RKO (cell line): ENCODE measurements at regions not wholly inside any gene's neighbourhood (a gene's known extent, or its start where the extent isn't known, plus 50 kb on each side); places are given as distances from the start of the nearest gene placed in this dataset.
A peak's percentile ranks its signal among the peaks of the same experiment; 100 is the strongest.

Experiments
- DNase-seq: peaks from one replicate; pipeline ENCODE4 v3.0.0-alpha.2; 2016; ENCODE audit warnings: low spot score

DNA sequence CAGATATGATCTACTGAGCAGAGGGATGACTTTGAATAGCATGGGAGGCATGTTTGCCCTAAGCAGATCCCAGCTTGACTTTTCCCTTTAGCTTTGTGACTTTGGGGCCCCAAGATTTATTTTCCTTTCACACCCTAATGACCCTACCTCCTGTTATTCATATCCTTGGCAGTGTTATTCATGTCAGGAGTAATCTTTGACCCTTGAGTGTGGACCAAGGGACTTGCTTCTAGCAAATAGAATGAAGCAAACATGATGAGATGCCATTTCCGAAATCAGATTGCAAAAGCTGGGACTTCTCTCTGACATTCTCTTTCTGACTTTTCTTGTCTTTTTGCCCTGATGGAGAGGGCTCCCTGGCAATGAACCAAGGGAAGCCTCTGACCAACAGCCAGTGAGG is 415.4 kb upstream of the PROK2 start:
- DNase-seq, result no peak

DNA sequence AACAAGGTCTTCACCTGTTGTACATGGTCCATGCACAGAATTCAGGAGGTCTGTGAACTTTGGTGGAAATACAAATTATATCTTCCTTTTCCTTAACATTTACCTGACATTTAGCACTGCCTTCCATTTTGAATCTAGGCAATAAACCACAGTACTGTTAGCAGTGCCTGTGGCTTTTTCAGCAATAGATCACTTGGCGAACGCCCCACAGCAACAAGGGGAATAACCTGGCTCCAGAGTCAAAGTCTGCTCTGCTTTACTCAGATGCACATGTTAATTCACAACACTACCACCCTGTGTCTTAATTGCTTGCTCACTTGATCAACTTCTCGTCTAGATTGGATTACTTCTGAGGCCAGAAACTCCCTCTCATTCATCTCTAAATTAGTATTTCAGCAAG is 414.6 kb upstream of the PROK2 start:
- DNase-seq, result no peak

DNA sequence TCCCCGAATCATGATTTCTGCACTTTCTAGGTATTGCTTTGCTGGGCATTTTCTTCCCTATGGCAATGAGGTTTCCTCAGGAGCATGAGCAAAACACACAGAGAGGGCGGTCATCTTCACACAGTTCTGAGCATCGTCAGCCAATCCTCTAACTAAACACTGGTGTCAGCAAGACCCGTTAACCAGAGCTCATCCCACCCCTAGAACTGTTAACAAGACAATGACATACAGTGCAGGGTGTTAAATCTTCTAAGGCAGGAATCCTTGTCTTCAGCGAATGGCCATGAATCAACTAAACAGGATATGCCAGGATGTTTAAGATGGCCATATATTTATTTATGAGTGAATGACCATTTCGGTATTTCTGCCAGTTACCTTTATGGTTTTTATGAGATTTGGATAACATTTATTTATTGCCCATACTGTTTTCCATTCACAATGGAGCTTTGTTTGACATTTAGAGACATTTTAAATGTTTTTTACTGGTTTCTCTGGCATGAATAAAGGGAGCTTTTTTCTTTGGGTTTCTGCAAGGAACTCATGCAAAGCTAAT is 411.5 kb upstream of the PROK2 start:
- DNase-seq, result no peak

DNA sequence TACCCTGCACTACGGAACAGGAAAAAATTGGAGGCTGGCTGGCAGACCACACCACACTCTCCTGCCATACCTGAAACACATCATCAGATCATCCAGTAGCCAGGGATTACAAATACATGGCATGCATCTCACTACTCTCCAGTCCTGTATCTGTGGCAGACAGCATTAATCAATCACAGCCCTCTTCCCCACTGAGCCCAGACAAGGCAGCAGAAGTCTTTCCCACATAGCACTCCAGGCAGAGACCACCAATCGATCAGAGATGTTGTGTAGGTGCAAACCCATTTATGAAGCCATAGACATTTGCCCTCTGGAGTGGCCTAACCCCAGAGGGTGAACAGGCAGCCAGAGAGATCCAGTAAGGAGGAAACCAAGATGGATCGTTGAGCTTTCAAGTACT is 410.9 kb upstream of the PROK2 start:
- DNase-seq, result no peak

DNA sequence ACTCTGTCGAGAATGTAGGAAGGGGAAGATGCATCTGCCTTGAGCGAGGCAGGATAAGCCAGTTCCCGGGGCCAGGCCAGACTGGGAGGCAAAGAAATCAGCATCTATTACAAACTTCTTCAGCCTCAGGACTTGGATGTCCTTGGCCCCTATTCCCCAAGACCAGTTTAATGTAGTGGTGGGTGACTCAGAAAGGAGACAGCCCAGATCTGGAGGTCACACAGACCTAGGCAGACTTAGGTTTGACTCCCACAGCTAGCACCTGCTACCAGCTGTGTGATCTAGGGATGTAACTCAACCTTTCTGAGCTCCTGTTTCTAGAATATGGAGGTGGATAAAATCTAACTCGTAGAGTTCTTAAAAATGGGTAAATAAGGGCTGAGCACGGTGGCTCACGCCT is 409.5 kb upstream of the PROK2 start:
- no peak for DNase-seq

DNA sequence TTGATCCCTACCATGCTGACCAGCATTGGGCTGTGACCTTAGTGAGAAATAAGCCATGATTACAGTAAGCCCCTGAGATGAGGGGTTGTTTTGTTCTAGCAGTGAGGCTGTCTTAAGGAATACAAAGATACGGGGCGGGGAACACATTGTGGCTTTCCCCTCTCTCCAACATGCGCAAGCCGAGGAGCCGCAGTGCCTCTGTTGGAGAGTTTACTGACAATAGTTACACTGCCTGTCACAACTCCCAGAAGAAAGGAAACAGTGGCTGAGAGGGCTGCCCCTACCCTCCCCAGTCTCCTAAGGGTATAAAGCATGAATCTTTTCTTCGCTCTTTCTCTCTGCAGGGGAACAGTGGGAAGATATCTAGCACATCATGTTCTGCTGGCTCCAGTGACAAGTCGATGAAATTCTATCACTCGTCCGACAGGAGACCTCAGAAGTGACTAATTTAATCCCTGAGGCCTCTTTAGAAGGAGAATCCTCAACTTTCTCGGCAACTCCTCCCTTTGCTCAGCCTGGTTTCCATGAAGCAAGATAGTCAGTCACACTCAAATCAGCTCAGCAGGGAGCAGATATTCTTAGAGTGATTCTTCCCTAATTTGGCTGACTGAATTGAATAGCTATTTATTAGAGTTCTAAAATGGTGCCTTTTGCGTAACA is 409.0 kb upstream of the PROK2 start:
- no peak for DNase-seq

DNA sequence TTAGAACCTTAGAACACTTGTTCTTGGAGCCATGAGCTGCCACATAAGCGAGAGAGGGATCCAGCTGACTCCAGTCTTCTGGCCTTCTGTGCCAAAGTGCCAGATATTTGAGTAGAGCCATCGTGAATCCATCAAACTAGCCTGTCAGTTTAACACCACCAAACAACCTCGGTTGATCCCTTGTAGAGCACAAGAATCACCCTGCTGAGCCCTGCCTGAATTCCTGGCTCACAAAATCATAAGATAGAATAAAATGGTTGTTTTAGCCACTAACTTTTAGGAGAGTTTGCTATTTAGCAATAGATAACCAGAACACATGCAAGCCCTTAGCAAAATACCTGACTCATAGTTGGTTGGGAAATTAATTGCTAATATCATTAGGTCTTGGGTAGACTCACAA is 407.6 kb upstream of the PROK2 start:
- no peak for DNase-seq

DNA sequence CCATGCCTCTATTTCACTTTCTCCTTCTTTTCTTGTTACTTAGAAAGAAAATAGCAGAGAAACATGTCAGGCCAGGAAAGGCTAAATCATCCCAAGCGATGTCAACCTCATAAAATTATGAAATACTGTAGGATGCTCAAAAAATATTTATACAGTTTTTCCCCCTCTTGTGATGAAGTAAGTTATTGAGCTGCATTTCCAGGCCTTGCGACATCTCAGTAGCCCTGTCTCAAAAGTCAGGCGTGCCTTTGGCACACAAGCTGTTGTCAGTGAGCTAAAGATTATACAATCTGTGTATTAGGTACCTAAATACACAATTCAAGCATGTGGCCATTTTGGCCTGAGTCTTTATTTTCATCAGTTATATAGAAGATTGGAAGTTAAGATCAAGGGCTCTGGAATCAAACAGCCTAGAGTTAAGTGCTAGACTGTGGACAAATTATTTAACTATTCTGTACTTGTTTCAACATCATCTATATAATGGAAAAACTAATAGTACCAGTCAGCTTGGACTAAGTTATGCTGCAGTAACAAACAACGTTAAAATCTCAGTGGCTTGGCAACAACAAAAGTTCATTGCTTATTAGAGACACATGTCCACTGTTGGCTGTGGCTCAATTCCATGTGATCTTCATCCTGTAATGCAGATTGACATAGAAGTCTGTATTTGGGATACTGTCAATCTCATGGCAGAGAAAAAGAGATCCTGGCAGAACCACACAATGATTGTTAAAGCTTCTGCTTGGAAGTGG is 406.4 kb upstream of the PROK2 start:
- DNase-seq, result no peak

DNA sequence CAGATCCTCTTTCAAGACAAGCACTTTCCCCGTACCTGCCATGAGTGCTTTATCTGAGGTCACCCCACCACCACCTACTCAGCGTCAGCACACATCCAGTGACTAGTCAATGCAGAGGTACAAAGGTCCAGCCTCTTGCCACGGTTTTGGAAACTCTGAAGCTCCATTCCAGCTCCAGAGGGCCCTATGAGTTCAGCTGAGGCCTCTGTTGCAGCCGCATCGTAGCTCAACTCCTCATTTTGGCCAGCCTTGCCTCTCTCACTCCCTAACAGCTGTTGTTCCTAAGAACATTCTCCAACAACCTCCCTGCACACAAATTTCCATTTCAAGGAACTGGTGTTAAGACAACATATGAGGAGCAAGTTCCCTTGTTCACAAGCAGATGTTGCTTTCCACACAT is 405.1 kb upstream of the PROK2 start:
- no peak for DNase-seq

DNA sequence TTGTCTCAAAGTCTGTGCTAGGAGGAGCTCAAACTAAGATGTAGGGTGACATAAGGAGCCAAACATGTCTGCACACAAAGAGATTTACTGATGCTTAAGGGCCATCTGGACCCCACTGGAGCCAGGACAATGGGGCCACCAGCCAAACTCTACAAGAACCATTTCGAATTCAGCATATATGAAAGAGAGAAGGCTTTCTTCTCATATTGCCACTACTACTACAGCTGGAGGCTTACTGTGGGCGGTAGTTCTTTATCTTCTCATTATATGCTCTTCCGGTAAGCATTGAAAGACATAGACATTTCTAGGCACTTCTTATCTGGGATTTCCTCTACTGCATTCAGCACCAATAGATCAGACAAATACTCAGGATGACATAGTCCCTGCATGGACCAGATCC is 404.4 kb upstream of the PROK2 start:
- no peak for DNase-seq

DNA sequence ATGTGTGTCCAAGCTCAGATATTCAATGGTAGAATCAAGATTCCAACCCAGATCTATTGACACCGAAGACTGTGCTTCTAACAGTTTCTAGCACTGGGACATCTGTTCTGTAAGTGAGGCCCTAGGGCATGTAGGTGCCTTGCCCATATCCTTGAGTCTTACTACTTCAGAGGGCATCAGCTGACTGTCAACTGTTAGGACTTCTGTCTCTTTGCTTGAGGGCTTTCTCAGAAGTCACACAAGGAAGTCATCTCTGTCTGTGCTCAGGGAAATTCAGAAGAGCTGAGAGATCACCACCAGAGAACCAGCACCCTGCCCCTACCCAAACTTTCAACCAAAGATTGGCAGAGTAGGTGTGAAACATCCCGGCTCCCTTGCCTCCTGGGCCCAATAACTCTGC is 403.6 kb upstream of the PROK2 start:
- no peak for DNase-seq

DNA sequence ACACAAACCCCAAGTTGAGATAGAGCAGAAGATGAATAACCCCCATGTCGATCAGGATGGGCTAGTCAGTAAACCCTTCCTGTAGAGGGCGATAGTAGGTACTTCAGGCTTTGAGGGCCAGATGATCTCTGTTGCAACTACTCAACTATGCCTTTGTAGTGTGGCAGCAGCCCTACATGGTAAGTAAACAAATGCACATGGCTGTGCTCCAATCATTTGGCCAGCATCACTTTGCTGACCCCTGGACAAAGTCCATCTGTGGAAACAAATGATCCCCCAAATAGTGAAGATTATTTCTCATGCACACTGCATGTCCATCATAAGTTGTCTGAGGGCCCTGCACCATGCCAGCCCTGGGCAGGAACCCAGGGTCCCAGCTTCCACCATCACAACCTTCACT is 402.2 kb upstream of the PROK2 start:
- DNase-seq, result no peak

DNA sequence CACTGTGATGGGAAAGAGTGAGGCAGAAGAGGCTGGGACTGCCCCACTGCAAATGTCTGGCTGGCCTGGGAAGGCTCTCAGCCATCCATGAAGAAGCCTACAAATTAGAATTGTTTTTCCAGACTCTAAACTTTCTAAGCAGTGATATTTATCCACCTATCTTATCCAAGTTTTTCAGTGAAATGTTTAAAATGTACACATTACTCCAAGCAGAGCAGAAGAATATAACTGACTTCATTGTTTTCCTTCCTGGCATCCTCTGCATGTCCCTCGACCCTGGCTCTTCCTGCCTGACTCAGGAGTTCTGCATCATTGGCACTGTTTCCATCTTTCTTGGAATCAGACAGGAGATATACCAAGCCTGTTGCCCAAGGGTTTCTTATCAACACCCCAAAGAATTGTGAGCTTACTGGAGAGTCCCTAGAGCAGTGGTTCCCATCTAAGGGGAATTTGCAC is 401.5 kb upstream of the PROK2 start:
- DNase-seq, result no peak

DNA sequence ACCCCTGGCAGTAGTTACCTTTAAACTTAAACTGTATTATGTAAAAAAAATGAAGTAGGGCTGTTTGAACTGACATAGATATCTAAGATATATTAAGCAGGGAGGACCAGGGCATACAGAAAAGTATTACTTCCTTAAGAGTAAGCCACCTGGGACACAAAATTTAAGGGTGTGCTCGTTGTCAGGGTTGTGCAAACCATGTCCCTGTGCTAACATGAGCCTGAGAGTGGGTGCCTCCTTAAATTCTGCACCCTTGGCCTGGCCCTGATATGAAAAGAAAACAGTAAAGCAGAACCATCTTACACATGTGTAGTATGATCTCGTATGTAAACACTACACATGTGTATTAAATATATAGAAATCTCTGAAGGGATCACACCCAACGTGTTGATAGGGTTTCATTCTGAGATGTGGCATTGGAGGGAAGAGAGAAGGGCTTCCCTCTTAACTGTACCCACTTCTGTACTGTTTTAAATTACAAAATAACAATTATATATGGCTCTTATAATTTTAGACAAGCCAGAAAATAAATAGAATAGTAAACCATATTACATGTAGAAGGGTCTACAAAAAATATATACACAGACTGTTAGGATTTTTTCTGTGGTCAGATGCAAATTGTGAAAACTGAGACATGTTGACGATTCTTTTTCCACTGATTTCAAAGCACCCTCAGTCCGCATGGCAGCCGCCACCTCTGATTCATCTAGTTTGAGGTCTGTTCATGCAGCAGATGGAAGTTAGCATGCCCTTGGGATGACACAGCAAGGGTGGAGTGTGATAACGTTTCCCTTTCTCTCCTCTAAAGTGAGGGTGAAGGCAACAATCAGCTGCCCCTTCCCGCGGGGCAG is 400.8 kb upstream of the PROK2 start:
- peak; percentile 58 for DNase-seq

DNA sequence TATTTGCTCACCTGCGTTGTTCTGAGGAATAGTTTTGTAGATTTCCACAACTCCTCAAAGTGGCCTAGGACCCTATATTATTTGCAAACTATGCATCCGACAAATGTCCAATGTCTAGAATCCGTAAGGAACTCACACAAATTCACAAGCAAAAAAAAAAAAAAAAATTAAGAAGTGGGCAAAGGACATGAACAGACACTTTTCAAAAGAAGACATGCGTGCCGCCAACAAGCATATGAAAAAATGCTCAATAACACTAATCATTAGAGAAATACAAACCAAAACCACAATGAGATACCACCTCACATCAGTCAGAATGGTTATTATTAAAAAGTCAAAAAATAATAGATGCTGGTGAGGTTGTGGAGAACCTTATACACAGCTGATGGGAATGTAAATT is 398.5 kb upstream of the PROK2 start:
- no peak for DNase-seq

DNA sequence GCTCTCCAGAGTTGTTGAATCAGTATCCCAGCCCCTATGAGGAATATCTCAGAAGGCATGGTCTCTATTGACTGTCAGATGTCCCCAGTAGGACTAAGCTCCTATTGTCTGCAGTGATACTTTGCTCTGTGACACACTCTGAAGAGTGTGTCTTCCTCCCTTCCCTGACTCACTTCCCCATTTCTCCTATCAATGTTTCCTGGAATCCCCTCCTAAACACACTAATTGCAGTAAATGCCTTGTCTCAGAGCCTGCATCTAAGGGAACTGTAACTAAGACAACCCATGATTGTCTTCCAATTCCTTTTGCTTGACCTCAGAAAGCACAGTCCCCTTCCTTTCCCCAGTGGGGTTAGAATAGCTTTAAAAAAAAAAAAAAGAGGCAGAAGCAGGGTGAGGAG is 397.3 kb upstream of the PROK2 start:
- no peak for DNase-seq

DNA sequence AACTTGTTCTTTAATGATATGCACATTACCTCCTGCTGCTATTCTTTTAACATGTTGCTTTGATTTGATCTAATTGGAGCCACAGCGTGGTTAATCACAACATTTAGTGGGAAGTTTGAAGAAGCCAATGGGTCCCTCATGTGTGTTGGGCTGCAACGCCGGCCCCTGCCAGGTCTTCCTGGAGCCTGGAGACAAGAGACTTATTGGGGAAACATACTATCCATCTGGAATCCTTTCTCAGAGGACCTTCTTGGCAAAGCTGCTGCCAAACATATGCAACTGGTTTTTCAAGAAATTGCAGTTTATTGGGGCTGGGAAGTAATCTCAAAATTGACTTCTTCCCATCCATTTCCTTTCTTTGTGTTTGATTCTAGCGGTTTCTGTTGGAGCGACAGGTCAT is 396.3 kb upstream of the PROK2 start:
- no peak for DNase-seq

DNA sequence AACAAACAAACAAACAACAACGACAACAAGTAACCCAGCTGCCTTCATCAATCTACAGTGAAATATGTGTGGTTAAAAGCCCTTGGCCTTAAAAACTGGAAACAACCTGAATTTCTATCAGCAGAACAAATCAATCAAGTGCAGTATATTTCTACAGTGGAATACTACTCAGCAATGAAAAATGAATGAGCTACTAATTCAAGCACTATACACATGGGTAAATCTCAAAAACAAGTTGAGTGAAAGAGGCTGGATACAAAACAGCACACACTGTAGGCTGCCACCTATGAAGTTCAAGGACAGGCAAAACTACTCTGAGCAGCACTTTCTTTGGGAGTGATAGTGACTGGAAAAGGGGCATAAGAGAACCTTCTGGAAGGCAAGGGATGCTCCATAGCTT is 395.5 kb upstream of the PROK2 start:
- DNase-seq, result no peak

DNA sequence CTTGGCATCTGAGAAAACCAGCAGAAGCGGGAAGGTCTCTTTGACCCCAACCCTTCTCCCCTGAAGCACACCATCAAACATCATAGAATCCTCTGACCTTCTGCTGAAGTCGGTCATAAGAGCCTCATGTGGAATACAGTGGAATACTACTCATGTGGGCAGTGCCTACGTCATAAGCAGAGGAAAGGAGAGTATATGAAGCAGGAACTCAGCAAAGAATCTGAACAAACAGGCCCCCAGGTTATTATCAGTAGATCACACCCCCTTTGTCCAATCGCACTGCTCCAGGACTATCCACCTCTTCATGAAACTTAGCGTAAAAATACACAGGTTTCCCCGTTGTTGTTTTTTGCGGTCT is 394.1 kb upstream of the PROK2 start:
- no peak for DNase-seq

DNA sequence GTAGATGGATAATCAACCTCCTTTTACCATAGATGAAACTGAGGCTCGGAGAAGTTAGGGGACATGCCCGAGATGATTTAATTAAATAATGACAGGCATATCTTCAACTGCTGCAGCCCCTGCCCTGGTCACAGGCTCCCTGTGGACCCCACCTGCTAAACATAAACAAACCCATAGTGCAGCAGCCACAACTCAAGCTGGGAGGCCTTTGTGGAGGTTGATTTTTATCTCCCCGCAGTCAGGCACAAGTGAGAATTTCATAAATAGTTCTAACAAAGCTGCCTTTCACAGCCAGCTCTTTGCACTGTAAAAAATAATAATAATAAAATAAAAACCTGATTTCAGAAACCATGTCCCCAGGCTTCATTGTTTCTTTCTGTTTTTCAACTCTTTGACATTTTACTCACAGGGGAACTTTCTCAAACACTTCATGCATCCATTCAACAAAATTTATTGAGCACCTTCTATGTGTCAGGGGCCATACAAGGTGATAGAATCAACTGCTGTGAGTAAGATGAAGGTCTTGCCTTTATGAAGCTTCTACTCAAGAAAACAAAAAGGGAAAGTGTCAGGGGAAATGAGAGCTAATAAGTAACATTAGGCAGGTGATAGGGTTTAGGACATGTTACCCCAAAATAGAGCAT is 393.6 kb upstream of the PROK2 start:
- DNase-seq, result no peak

DNA sequence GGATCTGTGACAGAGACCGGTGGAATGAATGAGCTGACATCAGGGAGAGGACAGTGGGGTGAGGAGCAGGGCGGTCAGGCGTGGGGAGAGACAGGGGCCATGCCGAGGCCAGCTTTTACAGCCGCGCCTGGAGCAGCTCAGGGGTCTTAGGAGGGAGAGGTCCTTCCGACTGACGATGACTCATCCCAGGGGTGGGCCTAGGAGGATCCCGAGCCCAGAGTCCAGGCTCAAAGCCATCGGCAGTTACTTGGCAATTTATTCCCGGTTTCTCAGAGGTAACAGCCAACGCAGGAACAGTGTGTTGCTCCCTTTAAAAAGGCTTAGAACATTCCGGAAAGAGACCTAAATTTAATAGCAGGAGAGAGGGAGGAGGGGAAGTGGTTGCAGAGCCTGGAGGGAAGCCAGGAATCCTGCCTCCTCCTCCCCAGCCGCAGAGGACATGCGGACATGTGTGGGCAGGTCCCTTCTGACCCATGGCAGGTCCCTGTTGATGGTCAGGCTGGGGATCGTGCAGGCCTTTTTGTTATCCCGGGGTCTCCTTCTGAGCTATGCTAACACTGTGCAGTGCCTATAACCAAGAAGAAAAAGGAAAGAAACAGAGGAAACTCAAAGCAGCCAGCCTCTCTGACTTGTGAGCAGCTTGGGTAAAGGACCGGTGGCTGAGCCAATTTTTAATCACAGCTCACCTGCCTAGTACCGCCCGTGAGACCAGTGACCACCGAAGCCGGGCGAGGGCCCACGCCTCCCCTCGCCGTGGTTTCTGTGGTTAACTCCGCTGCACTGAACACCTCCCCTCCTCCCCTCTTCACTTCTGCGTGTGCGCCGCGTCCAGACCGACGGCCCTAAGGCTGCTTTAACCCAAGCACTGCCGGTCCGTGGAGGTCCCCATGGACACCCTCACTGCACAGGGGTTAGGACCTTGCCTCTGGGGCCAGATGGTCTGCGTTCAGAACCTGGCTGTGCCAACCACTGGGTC is 392.4 kb upstream of the PROK2 start:
- DNase-seq, result no peak
